H1 (cell line): ENCODE measurements at regions not wholly inside any gene's neighbourhood (a gene's known extent, or its start where the extent isn't known, plus 50 kb on each side); places are given as distances from the start of the nearest gene placed in this dataset.

Experiments used
- CTCF ChIA-PET: fragments of 300-600 bp; sonication (Branson Sonifier 250); formaldehyde crosslinking; loops from one replicate; lab custom pipeline; 2021; ENCODE audit not compliant: partially characterized antibody; lab: Charles Lee
- POLR2A ChIA-PET: fragments of 300-600 bp; sonication (Branson Sonifier 250); formaldehyde crosslinking; loops from one replicate; lab custom pipeline; 2021; ENCODE audit warnings: inconsistent platforms; ENCODE audit not compliant: partially characterized antibody; lab: Charles Lee
- DNase-seq, 2 experiments: peaks; one replicate each; pipeline versions ENCODE4 v3.0.0 to v3.0.0-alpha.2; 2010 to 2022; ENCODE audit warnings: low spot score in 2 of 2, low read depth in 1 of 2, mixed read lengths in 1 of 2
- FAIRE-seq: peaks from 2 replicates; lab custom pipeline; 2011; peaks lifted over from hg19 to GRCh38; lab: Jason Lieb, UNC
- H2AFZ ChIP-seq: 2 replicates; pipeline ENCODE4 v1.8.1; 2012; ENCODE audit warnings: low read length, inconsistent platforms
- H2AK5ac ChIP-seq: 2 replicates; pipeline ENCODE4 v1.6.1; 2013; ENCODE audit warnings: low read depth, low read length
- H2BK120ac ChIP-seq: replicated peaks from 2 replicates; pipeline ENCODE3; 2013; ENCODE audit warnings: low read depth, low read length, inconsistent platforms
- H2BK12ac ChIP-seq: 2 replicates; pipeline ENCODE4 v1.6.1; 2013; ENCODE audit warnings: low read depth, low read length
- H2BK15ac ChIP-seq: 2 replicates; pipeline ENCODE4 v1.6.1; 2013; ENCODE audit warnings: low read length
- H2BK20ac ChIP-seq: 2 replicates; pipeline ENCODE4 v1.6.1; 2013; ENCODE audit warnings: low read length
- H2BK5ac ChIP-seq: 2 replicates; pipeline ENCODE4 v1.6.1; 2013; ENCODE audit warnings: low read depth, low read length
- H3K14ac ChIP-seq: 2 replicates; pipeline ENCODE4 v1.6.1; 2013; ENCODE audit warnings: inconsistent platforms; ENCODE audit not compliant: insufficient read length
- H3K18ac ChIP-seq: 2 replicates; pipeline ENCODE4 v1.6.1; 2013; ENCODE audit warnings: low read length; ENCODE audit errors: extremely low read depth
- H3K23ac ChIP-seq: 2 replicates; pipeline ENCODE4 v1.6.1; 2013; ENCODE audit warnings: inconsistent platforms; ENCODE audit not compliant: insufficient read length
- H3K23me2 ChIP-seq: 2 replicates; pipeline ENCODE4 v1.6.1; 2013; ENCODE audit warnings: low read depth, low read length
- H3K27ac ChIP-seq: 2 replicates; pipeline ENCODE4 v1.6.1; 2011; ENCODE audit warnings: low read depth, low read length, inconsistent platforms
- H3K27me3 ChIP-seq, 4 experiments: replicated peaks in 1 of 4; 1 replicate in 1 of 4; 2 replicates in 3 of 4; pipeline versions ENCODE4 v1.6.1 to v1.8.1; 2011 to 2013; ENCODE audit warnings: low read length in 3 of 4, mild to moderate bottlenecking in 3 of 4, inconsistent platforms in 2 of 4, mixed read lengths in 2 of 4, moderate library complexity in 1 of 4; ENCODE audit not compliant: control insufficient read depth in 3 of 4, insufficient read depth in 3 of 4; ENCODE audit errors: extremely low read depth in 1 of 4
- H3K36me3 ChIP-seq, 4 experiments: 2 replicates each; pipeline versions ENCODE4 v1.6.1 to v1.8.1; 2011 to 2013; ENCODE audit warnings: mild to moderate bottlenecking in 4 of 4, low read length in 3 of 4, moderate library complexity in 2 of 4, control low read depth in 1 of 4, inconsistent platforms in 1 of 4; ENCODE audit not compliant: insufficient read depth in 4 of 4, control insufficient read depth in 2 of 4
- H3K4ac ChIP-seq: replicated peaks from 2 replicates; pipeline ENCODE3; 2013; ENCODE audit warnings: low read length, low read depth, mixed read lengths, inconsistent platforms; ENCODE audit not compliant: insufficient read length
- H3K4me1 ChIP-seq, 4 experiments: replicated peaks in 1 of 4; 1 replicate in 1 of 4; 2 replicates in 3 of 4; pipeline versions ENCODE4 v1.6.1 to v1.8.1; 2011 to 2013; ENCODE audit warnings: low read length in 3 of 4, inconsistent platforms in 2 of 4, mixed read lengths in 1 of 4; ENCODE audit not compliant: insufficient read depth in 4 of 4, control insufficient read depth in 3 of 4
- H3K4me2 ChIP-seq, 2 experiments: 2 replicates each; pipeline versions ENCODE4 v1.6.1 to v1.8.1; 2011 to 2013; ENCODE audit warnings: low read depth in 2 of 2, low read length in 2 of 2, control low read depth in 1 of 2, inconsistent platforms in 1 of 2, mild to moderate bottlenecking in 1 of 2; ENCODE audit not compliant: insufficient read depth in 1 of 2
- H3K4me3 ChIP-seq, 4 experiments: fragments of 200-600, 300-600 bp in 1 of 4; sonication (generic), shearing (Covaris generic), sonication (Bioruptor Twin) in 1 of 4; 2 replicates each; pipeline versions ENCODE4 v1.5.1 to v1.8.1; 2011 to 2016; ENCODE audit warnings: low read length in 4 of 4, low read depth in 3 of 4, control low read depth in 2 of 4, inconsistent platforms in 2 of 4, mild to moderate bottlenecking in 2 of 4, mixed read lengths in 1 of 4, moderate library complexity in 1 of 4; ENCODE audit not compliant: insufficient read depth in 2 of 4; ENCODE audit errors: extremely low read depth in 1 of 4
- H3K56ac ChIP-seq: replicated peaks from 2 replicates; pipeline ENCODE3; 2013; ENCODE audit warnings: low read depth, mild to moderate bottlenecking, mixed read lengths, low read length, inconsistent platforms; ENCODE audit not compliant: insufficient read length
- H3K79me1 ChIP-seq: 2 replicates; pipeline ENCODE4 v1.6.1; 2013; ENCODE audit warnings: low read depth, low read length, control low read depth
- H3K79me2 ChIP-seq, 2 experiments: 2 replicates each; pipeline versions ENCODE4 v1.6.1 to v1.8.1; 2012 to 2013; ENCODE audit warnings: low read length in 2 of 2, mild to moderate bottlenecking in 2 of 2, inconsistent platforms in 1 of 2; ENCODE audit not compliant: insufficient read depth in 2 of 2, control insufficient read depth in 1 of 2
- H3K9ac ChIP-seq, 4 experiments: replicated peaks in 1 of 4; 1 replicate in 1 of 4; 2 replicates in 3 of 4; pipeline versions ENCODE4 v1.6.1 to v1.8.1; 2011 to 2013; ENCODE audit warnings: low read depth in 3 of 4, low read length in 3 of 4, control low read depth in 2 of 4, mild to moderate bottlenecking in 2 of 4, moderate library complexity in 2 of 4, inconsistent platforms in 1 of 4; ENCODE audit errors: extremely low read depth in 1 of 4
- H3K9me3 ChIP-seq, 2 experiments: 2 replicates each; pipeline versions ENCODE4 v1.6.1 to v1.8.1; 2012 to 2013; ENCODE audit warnings: mild to moderate bottlenecking in 2 of 2, moderate library complexity in 2 of 2, control low read depth in 1 of 2, inconsistent platforms in 1 of 2, low read depth in 1 of 2, low read length in 1 of 2, mixed read lengths in 1 of 2; ENCODE audit not compliant: insufficient read depth in 2 of 2
- H4K20me1 ChIP-seq, 2 experiments: replicated peaks in 1 of 2; 2 replicates each; pipeline versions ENCODE3 to v1.8.1; 2011 to 2013; ENCODE audit warnings: inconsistent platforms in 2 of 2, low read length in 2 of 2, mild to moderate bottlenecking in 1 of 2; ENCODE audit not compliant: insufficient read depth in 2 of 2, control insufficient read depth in 1 of 2
- H4K5ac ChIP-seq: 2 replicates; pipeline ENCODE4 v1.6.1; 2013; ENCODE audit warnings: low read length, low read depth, mixed read lengths, inconsistent platforms; ENCODE audit not compliant: insufficient read length
- H4K8ac ChIP-seq: 2 replicates; pipeline ENCODE4 v1.8.0; 2013; ENCODE audit warnings: mild to moderate bottlenecking, moderate library complexity, low read length, inconsistent platforms; ENCODE audit not compliant: insufficient read depth; ENCODE audit errors: extremely low read depth
- H4K91ac ChIP-seq: replicated peaks from 2 replicates; pipeline ENCODE3; 2013; ENCODE audit warnings: low read length, mixed read lengths, inconsistent platforms; ENCODE audit not compliant: insufficient read length
- ASH2L ChIP-seq: fragments of 200-600, 300-600 bp; sonication (generic); IDR thresholded peaks from one replicate; pipeline ENCODE4 v1.7.1; 2017; ENCODE audit warnings: low read length
- ATF3 ChIP-seq: IDR thresholded peaks from 2 replicates; pipeline ENCODE4 v1.6.1; 2011; ENCODE audit warnings: low read depth, mild to moderate bottlenecking, low read length; ENCODE audit not compliant: insufficient read depth
- CHD1 ChIP-seq: IDR thresholded peaks from 2 replicates; pipeline ENCODE4 v1.6.1; 2012; ENCODE audit warnings: low read depth, low read length, improper control_type of control experiment
- WGBS, 2 experiments: shearing (Covaris generic) in 1 of 2; methylation state at CpG; one replicate each; pipeline versions ENCODE4 v1.1.6 to v1.1.7; 2013 to 2015; ENCODE audit warnings: low lambda C conversion rate in 2 of 2, mixed read lengths in 2 of 2, inconsistent platforms in 1 of 2, low coverage in 1 of 2, missing lambda C conversion rate in 1 of 2; ENCODE audit not compliant: insufficient replicate concordance in 2 of 2, insufficient coverage in 1 of 2, insufficient read length in 1 of 2; ENCODE audit errors: extremely low coverage in 1 of 2, missing lambda C conversion rate in 1 of 2; 5-methylcytosine and 5-hydroxymethylcytosine counted together

GRCh38 chr4:151859641-151860040, 98.8 kb upstream of the GATB start:
- no peak overlapping the region for H2BK15ac ChIP-seq
- no peak overlapping the region for H3K18ac ChIP-seq
- 0 out of 2 replicates have a peak overlapping the region, but pooled peaks have one; percentile 67 for H2AFZ ChIP-seq
- no peaks in the 10 kb centered on the region for H4K20me1 ChIP-seq
- no peak overlapping the region for H3K4me2 ChIP-seq
- no peaks in the 10 kb centered on the region for H3K79me2 ChIP-seq
- no peak overlapping the region for H4K8ac ChIP-seq
- ChIA-PET CTCF (no interaction called here), POLR2A (no interaction called here)
- no peak overlapping the region for H4K5ac ChIP-seq
- no peaks in the 10 kb centered on the region for H3K9me3 ChIP-seq
- DNase-seq (no peak), FAIRE-seq (no peak)
- no peak overlapping the region for H3K4me3 ChIP-seq
- H3K4ac ChIP-seq = no peak overlapping the region
- H3K56ac ChIP-seq = no peak overlapping the region
- no peak overlapping the region for H2AK5ac ChIP-seq
- no peak overlapping the region for H2BK5ac ChIP-seq
- no peaks in the 10 kb centered on the region for H3K23me2 ChIP-seq
- H2BK120ac ChIP-seq = no peak overlapping the region
- no peak overlapping the region for H3K14ac ChIP-seq
- no peaks in the 10 kb centered on the region for H3K4me1 ChIP-seq
- no peak overlapping the region for H3K23ac ChIP-seq
- no peaks in the 10 kb centered on the region for H3K36me3 ChIP-seq
- no peak overlapping the region; the same call in 1 of the 2 replicates for H2BK12ac ChIP-seq
- H3K27ac ChIP-seq = no peak overlapping the region
- H2BK20ac ChIP-seq = no peak overlapping the region
- H3K9ac ChIP-seq = no peak overlapping the region
- H3K79me1 ChIP-seq = no peaks in the 10 kb centered on the region
- no peaks in the 10 kb centered on the region for H3K27me3 ChIP-seq
- 95% methylated on average over 3 of the region's 3 CpGs; no CpG with 5 or more reads in 1 of the 2 experiments for WGBS, 2 experiments
- H4K91ac ChIP-seq = no peak overlapping the region
- TF ChIP-seq CHD1 (no peak), ASH2L (no peak), ATF3 (no peak)
